Erythroblast (primary cell): ENCODE measurements at regions not wholly inside any gene's neighbourhood (a gene's known extent, or its start where the extent isn't known, plus 50 kb on each side); places are given as distances from the start of the nearest gene placed in this dataset.

Source experiments
- GATA1 ChIP-seq: IDR thresholded peaks from 2 replicates; pipeline ENCODE4 v1.6.1; 2011; ENCODE audit warnings: low read depth, mild to moderate bottlenecking, control low read depth, low read length, moderate library complexity
- POLR2A ChIP-seq: IDR thresholded peaks from 2 replicates; pipeline ENCODE4 v1.6.1; 2011; ENCODE audit warnings: mild to moderate bottlenecking, low read length

GRCh38 chr4:144572660-144573059, 73.3 kb upstream of the HHIP start:
- no peak for TF ChIP-seq POLR2A
- TF ChIP-seq GATA1: no peak
